ENCODE measurements at regions not wholly inside any gene's neighbourhood (a gene's known extent, or its start where the extent isn't known, plus 50 kb on each side); places are given as distances from the start of the nearest gene placed in this dataset.

GRCh38 chr9:13597427-13597826 is 317.9 kb upstream of the MPDZ start:
- TF ChIP-seq, protein P1, sequence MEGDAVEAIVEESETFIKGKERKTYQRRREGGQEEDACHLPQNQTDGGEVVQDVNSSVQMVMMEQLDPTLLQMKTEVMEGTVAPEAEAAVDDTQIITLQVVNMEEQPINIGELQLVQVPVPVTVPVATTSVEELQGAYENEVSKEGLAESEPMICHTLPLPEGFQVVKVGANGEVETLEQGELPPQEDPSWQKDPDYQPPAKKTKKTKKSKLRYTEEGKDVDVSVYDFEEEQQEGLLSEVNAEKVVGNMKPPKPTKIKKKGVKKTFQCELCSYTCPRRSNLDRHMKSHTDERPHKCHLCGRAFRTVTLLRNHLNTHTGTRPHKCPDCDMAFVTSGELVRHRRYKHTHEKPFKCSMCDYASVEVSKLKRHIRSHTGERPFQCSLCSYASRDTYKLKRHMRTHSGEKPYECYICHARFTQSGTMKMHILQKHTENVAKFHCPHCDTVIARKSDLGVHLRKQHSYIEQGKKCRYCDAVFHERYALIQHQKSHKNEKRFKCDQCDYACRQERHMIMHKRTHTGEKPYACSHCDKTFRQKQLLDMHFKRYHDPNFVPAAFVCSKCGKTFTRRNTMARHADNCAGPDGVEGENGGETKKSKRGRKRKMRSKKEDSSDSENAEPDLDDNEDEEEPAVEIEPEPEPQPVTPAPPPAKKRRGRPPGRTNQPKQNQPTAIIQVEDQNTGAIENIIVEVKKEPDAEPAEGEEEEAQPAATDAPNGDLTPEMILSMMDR (conservative IDR thresholded peaks at IDR 0.05) = no peak
- H3K27ac ChIP-seq = no peak overlapping the region

DNA sequence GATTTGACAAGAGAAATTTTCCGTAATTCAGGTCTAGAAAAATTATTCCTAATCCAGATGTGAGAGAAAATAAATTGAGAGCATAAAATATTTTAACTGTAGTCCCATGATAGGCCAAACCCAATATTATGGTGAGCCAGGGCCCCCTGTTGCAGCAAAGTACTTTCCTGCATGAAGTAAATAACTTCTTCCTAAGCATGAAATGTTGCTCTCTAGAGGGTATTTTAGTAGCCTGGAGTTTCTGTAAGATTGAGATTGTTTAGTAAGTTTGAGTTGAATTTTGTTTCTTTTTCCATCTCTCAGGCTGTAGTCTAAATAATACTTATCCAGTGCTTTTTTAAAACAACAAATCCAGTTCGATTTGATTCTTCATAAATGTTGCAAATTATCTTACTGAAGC is 317.5 kb upstream of the MPDZ start:
- TF ChIP-seq, protein P1 (conservative IDR thresholded peaks at IDR 0.05) = no peak
- H3K27ac ChIP-seq = no peak overlapping the region

DNA sequence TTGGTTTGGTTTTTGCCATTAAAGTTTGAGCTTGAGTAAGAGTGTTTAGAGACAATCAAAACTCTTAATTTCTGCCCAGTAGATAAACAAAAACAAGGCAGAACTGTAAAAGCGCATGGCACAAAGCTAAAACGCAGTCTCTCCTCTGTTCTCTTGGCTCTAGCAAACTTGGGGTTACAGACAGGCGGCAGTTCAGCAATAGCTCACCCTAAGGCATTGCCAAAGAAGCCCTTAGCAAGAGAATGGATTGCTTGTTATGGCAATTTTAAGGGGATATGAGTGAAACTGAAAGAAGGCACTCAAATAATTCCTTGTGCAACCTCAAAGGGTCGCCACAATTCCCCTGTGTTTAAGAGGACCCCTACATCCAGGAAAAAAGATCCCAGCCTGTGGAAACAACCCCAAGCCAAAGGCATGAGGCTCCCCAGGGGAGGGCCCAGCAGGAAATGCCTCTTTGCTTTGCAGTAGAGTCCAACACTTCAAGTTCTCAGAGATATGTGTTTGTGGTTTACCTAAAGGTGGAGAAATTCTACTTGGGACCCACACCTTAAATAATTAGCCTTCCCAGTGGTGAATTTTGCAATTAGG is 317.0 kb upstream of the MPDZ start:
- TF ChIP-seq, protein P1 (conservative IDR thresholded peaks at IDR 0.05) = no peak
- no peak overlapping the region for H3K27ac ChIP-seq

DNA sequence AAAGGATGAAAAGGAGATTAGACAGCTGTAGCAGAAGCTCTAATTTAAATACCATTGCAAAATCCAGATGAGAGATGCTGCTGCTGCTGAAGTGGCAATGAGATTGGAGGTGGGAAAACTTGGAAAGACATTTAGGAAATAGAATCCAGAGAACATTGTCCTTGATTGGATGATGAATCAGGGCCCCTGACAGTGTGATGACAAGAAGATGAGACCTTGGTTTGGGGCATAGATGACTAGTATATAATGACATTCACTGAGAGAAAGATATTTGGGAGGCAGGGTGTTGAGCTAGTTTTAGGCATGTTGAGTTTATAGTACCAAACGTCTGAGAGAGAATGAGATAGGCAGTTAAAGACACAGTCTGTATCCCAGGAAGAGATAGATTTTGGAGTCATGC is 311.5 kb upstream of the MPDZ start:
- H3K27ac ChIP-seq = no peak overlapping the region
- TF ChIP-seq, protein P1 (conservative IDR thresholded peaks at IDR 0.05) = no peak

DNA sequence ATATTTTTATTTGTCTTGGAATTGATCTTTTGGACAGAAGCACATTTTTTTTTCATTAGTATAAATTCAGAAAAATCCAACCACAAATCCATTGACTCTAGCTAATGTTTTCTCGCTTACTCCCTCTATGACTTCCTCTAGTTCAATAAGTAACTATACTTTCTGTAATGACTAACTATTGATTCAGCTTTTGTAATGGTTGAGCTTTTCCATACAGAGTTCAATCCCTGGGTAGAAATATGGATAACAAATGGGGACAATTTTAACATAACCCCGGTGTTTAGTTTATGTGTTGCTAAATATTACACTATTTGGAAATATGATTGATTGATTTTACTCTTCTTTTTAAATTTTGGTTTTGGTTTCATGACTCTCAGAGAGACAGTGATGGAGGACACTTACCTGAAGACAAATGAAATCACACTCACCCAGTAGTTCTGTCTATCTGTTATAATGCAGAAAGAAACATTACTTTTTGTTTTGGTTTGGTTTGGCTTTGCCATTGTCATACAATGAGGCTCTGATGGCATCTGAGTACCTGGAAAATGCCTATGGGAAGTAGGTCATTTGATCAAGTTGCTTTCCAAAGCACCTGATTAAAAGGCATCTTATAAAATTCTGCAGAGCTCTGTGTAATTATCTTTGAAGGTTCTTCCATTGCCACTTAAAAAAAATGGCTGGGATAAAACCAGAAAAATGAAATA is 309.7 kb upstream of the MPDZ start:
- TF ChIP-seq, protein P1 (conservative IDR thresholded peaks at IDR 0.05) = no peak
- H3K27ac ChIP-seq = peak overlapping the region; percentile 87

GRCh38 chr9:13588151-13589033 is 308.9 kb upstream of the MPDZ start:
- TF ChIP-seq, protein P1 (conservative IDR thresholded peaks at IDR 0.05) = no peak
- H3K27ac ChIP-seq = peak overlapping the region; percentile 87

DNA sequence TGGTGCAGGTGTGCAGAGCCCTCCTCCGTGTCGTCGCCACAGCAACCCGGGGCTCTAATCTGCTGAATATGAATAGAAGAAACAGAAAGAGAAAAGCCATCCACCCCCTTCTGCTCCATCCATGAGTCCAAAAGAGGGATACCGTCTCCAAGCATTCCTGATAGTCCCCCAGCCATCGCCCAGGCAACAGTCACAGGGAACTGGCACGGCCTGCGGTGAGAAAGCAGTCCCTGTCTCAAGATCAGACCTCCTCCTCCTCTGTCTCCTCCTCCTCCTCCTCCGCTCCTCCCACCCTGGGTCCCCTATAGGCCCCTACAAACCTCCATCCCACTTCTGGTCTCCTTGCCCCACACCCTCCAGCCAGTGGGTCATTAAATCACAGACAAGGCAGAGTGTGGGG is 308.1 kb upstream of the MPDZ start:
- TF ChIP-seq, protein P1 (conservative IDR thresholded peaks at IDR 0.05) = no peak
- H3K27ac ChIP-seq = peak overlapping the region; percentile 87
